SK-N-SH (cell line): ENCODE measurements at regions not wholly inside any gene's neighbourhood (a gene's known extent, or its start where the extent isn't known, plus 50 kb on each side); places are given as distances from the start of the nearest gene placed in this dataset.

Source experiments
- CTCF ChIA-PET: fragments of 300-600, 350-600 bp; formaldehyde crosslinking; extraction: SDS; loops from one replicate; lab custom pipeline; 2021; lab: Yijun Ruan, JAX
- POLR2A ChIA-PET: fragments of 350-600 bp; sonication (Branson Sonifier 250); formaldehyde crosslinking; extraction: SDS; loops from one replicate; lab custom pipeline; 2020; ENCODE audit warnings: antibody characterized with exemption, inconsistent platforms; lab: Yijun Ruan, JAX
- DNase-seq: peaks from one replicate; pipeline ENCODE4 v3.0.0; 2012
- H2AFZ ChIP-seq: fragments of 200-600 bp; sonication (generic); 2 replicates; pipeline ENCODE4 v1.8.1; 2016; ENCODE audit warnings: antibody characterized with exemption, mild to moderate bottlenecking, low read depth
- H3F3A ChIP-seq: fragments of 200-600 bp; sonication (generic); replicated peaks from 2 replicates; pipeline ENCODE3; 2016; ENCODE audit warnings: antibody characterized with exemption, mild to moderate bottlenecking; ENCODE audit not compliant: insufficient read depth
- H3K27ac ChIP-seq, 2 experiments: fragments of 200-500 bp in 1 of 2; fragments of 200-600 bp in 1 of 2; sonication (Bioruptor generic) in 1 of 2; sonication (generic), shearing (Covaris generic) in 1 of 2; 2 replicates each; pipeline versions ENCODE4 v1.5.1 to v1.6.1; 2014 to 2016; ENCODE audit warnings: low read depth in 2 of 2, inconsistent platforms in 1 of 2, low read length in 1 of 2, mild to moderate bottlenecking in 1 of 2, mixed read lengths in 1 of 2
- H3K27me3 ChIP-seq: fragments of 200-600 bp; sonication (generic), shearing (Covaris generic); 2 replicates; pipeline ENCODE4 v1.6.1; 2016; ENCODE audit warnings: mixed run types; ENCODE audit not compliant: insufficient read depth
- H3K36me3 ChIP-seq, 2 experiments: fragments of 200-500 bp in 1 of 2; fragments of 200-600 bp in 1 of 2; sonication (Bioruptor generic) in 1 of 2; sonication (generic) in 1 of 2; replicated peaks in 1 of 2; 2 replicates each; pipeline versions ENCODE3 to v1.5.1; 2014 to 2016; ENCODE audit warnings: low read length in 1 of 2, mild to moderate bottlenecking in 1 of 2; ENCODE audit not compliant: insufficient read depth in 2 of 2, control insufficient read depth in 1 of 2
- H3K4me1 ChIP-seq, 2 experiments: fragments of 200-500 bp in 1 of 2; fragments of 200-600 bp in 1 of 2; sonication (Bioruptor generic) in 1 of 2; sonication (generic), shearing (Covaris generic) in 1 of 2; 2 replicates each; pipeline versions ENCODE4 v1.5.1 to v1.6.1; 2014 to 2016; ENCODE audit warnings: low read depth in 1 of 2, low read length in 1 of 2, mixed run types in 1 of 2; ENCODE audit not compliant: insufficient read depth in 2 of 2, control insufficient read depth in 1 of 2
- H3K4me2 ChIP-seq: fragments of 200-600 bp; sonication (generic), shearing (Covaris generic); 2 replicates; pipeline ENCODE4 v1.6.1; 2017; ENCODE audit warnings: mixed run types
- H3K4me3 ChIP-seq, 2 experiments: fragments of 200-500 bp in 1 of 2; fragments of 200-600 bp in 1 of 2; sonication (Bioruptor generic) in 1 of 2; sonication (generic), shearing (Covaris generic) in 1 of 2; 2 replicates each; pipeline versions ENCODE4 v1.5.1 to v1.8.1; 2014 to 2016; ENCODE audit warnings: low read depth in 2 of 2, inconsistent platforms in 1 of 2, low read length in 1 of 2, mild to moderate bottlenecking in 1 of 2, mixed read lengths in 1 of 2, moderate library complexity in 1 of 2
- H3K79me2 ChIP-seq: fragments of 200-600 bp; sonication (generic); 2 replicates; pipeline ENCODE4 v1.8.1; 2017; ENCODE audit warnings: mild to moderate bottlenecking; ENCODE audit not compliant: insufficient read depth
- H3K9ac ChIP-seq: fragments of 200-600 bp; sonication (generic); 2 replicates; pipeline ENCODE4 v1.6.1; 2017; ENCODE audit warnings: mixed run types
- H3K9me2 ChIP-seq: fragments of 200-600 bp; sonication (generic); 2 replicates; pipeline ENCODE4 v1.6.1; 2017; ENCODE audit warnings: mixed run types
- H3K9me3 ChIP-seq: fragments of 200-600 bp; sonication (generic); 2 replicates; pipeline ENCODE4 v1.6.1; 2017; ENCODE audit warnings: mixed run types, mild to moderate bottlenecking, moderate library complexity
- H4K20me1 ChIP-seq: fragments of 200-600 bp; sonication (generic); 2 replicates; pipeline ENCODE4 v1.6.1; 2017; ENCODE audit warnings: mild to moderate bottlenecking, mixed run types; ENCODE audit not compliant: insufficient read depth
- CHD2 ChIP-seq: fragments of 150-350 bp; IDR thresholded peaks from 2 replicates; pipeline ENCODE4 v1.6.1; 2018; ENCODE audit warnings: low read length; ENCODE audit not compliant: partially characterized antibody
- ELF1 ChIP-seq: IDR thresholded peaks from 2 replicates; pipeline ENCODE4 v1.4.0; 2012
- EP300 ChIP-seq, 2 experiments: IDR thresholded peaks; 2 replicates each; pipeline versions ENCODE4 v1.4.0 to v1.6.1; 2012; ENCODE audit warnings: borderline replicate concordance in 1 of 2, low read depth in 1 of 2, low read length in 1 of 2
- FOXM1 ChIP-seq: IDR thresholded peaks from 2 replicates; pipeline ENCODE4 v1.4.0; 2012; ENCODE audit warnings: low read depth, mild to moderate bottlenecking
- GATA2 ChIP-seq: sonication (generic); formaldehyde crosslinking; IDR thresholded peaks from 2 replicates; pipeline ENCODE4 v1.5.0; 2020; ENCODE audit warnings: mild to moderate bottlenecking, missing genetic modification reagents
- MXI1 ChIP-seq: IDR thresholded peaks from 2 replicates; pipeline ENCODE4 v1.6.1; 2012; ENCODE audit warnings: mild to moderate bottlenecking, low read depth, low read length, improper control_type of control experiment
- NRF1 ChIP-seq: IDR thresholded peaks from 2 replicates; pipeline ENCODE4 v1.6.1; 2012; ENCODE audit warnings: low read depth, mild to moderate bottlenecking, low read length
- POLR2AphosphoS5 ChIP-seq: IDR thresholded peaks from 2 replicates; pipeline ENCODE4 v1.6.1; 2012; ENCODE audit warnings: low read depth, low read length
- RFX5 ChIP-seq: IDR thresholded peaks from 2 replicates; pipeline ENCODE4 v1.6.1; 2012; ENCODE audit warnings: mild to moderate bottlenecking, improper control_type of control experiment, low read length
- SIN3A ChIP-seq: IDR thresholded peaks from 2 replicates; pipeline ENCODE4 v1.6.1; 2012; ENCODE audit warnings: low read depth, mild to moderate bottlenecking, low read length, moderate library complexity, borderline replicate concordance
- SMC3 ChIP-seq: IDR thresholded peaks from 2 replicates; pipeline ENCODE4 v1.6.1; 2012; ENCODE audit warnings: low read depth, low read length, improper control_type of control experiment
- TCF12 ChIP-seq: IDR thresholded peaks from 2 replicates; pipeline ENCODE4 v1.4.0; 2012
- WGBS: methylation state at CpG from one replicate; pipeline ENCODE4 v1.1.6; 2017; ENCODE audit warnings: low lambda C conversion rate; 5-methylcytosine and 5-hydroxymethylcytosine counted together
- TF ChIP-seq, protein P1 (sequence below): fragments of 200-600 bp; sonication (generic); IDR thresholded peaks from 2 replicates; pipeline ENCODE4 v1.6.1; 2017; ENCODE audit warnings: antibody characterized with exemption, mild to moderate bottlenecking, moderate library complexity
- TF ChIP-seq, protein P2 (sequence below): IDR thresholded peaks from 2 replicates; pipeline ENCODE4; 2012
- TF ChIP-seq, protein P3 (sequence below): IDR thresholded peaks from 2 replicates; pipeline ENCODE4 v1.4.0; 2012; ENCODE audit warnings: low read depth, borderline replicate concordance
- TF ChIP-seq, protein P4 (sequence below): IDR thresholded peaks from 2 replicates; pipeline ENCODE4 v1.6.1; 2012; ENCODE audit warnings: mild to moderate bottlenecking, low read depth, low read length, moderate library complexity
- TF ChIP-seq, protein P5 (sequence below): IDR thresholded peaks from 2 replicates; pipeline ENCODE4 v1.4.0; 2012; ENCODE audit warnings: low read depth

DNA sequence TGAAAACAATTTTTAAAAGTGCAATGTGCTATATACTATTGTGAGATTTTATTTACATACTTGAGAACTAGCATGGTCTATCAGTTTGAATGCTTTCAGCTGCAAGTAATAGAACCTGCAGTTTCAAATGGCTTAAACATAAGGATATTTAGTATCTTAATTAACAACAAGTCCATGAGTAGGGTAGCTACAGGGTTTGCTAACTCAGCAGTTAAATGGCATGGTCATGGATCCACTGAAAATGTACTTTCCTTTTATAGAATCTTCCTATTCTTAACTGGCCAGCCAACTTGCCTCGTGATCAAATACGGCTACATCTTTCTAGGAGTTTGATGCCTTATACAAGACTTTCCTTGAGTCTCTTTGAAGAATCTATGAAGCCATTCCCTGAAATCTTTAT is 452.8 kb upstream of the SEMA6A start:
- H2AFZ ChIP-seq: no peak overlapping the region
- DNase-seq: no peak
- H3K4me2 ChIP-seq: no peak overlapping the region

More for the DNA sequence above, 452.8 kb upstream of the SEMA6A start:
- H3K9me2 ChIP-seq: no peaks in the 10 kb centered on the region
- H3K27ac ChIP-seq: no peak overlapping the region
- 64% methylated on average over 2 of the region's 2 CpGs for WGBS
- H4K20me1 ChIP-seq: no peaks in the 10 kb centered on the region
- H3K4me1 ChIP-seq: no peaks in the 10 kb centered on the region
- no peaks in the 10 kb centered on the region for H3K9me3 ChIP-seq
- no peaks in the 10 kb centered on the region for H3K27me3 ChIP-seq
- CTCF ChIA-PET: no interaction called here
- H3K9ac ChIP-seq: no peak overlapping the region
- POLR2A ChIA-PET: no interaction called here
- no peaks in the 10 kb centered on the region for H3K79me2 ChIP-seq
- H3K36me3 ChIP-seq: no peaks in the 10 kb centered on the region
- TF ChIP-seq, protein P1, sequence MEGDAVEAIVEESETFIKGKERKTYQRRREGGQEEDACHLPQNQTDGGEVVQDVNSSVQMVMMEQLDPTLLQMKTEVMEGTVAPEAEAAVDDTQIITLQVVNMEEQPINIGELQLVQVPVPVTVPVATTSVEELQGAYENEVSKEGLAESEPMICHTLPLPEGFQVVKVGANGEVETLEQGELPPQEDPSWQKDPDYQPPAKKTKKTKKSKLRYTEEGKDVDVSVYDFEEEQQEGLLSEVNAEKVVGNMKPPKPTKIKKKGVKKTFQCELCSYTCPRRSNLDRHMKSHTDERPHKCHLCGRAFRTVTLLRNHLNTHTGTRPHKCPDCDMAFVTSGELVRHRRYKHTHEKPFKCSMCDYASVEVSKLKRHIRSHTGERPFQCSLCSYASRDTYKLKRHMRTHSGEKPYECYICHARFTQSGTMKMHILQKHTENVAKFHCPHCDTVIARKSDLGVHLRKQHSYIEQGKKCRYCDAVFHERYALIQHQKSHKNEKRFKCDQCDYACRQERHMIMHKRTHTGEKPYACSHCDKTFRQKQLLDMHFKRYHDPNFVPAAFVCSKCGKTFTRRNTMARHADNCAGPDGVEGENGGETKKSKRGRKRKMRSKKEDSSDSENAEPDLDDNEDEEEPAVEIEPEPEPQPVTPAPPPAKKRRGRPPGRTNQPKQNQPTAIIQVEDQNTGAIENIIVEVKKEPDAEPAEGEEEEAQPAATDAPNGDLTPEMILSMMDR: no peak
- no peak for TF ChIP-seq NRF1
- TF ChIP-seq CHD2: no peak
- TF ChIP-seq, protein P2, sequence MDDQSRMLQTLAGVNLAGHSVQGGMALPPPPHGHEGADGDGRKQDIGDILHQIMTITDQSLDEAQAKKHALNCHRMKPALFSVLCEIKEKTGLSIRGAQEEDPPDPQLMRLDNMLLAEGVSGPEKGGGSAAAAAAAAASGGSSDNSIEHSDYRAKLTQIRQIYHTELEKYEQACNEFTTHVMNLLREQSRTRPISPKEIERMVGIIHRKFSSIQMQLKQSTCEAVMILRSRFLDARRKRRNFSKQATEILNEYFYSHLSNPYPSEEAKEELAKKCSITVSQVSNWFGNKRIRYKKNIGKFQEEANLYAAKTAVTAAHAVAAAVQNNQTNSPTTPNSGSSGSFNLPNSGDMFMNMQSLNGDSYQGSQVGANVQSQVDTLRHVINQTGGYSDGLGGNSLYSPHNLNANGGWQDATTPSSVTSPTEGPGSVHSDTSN: no peak
- TF ChIP-seq, protein P3, sequence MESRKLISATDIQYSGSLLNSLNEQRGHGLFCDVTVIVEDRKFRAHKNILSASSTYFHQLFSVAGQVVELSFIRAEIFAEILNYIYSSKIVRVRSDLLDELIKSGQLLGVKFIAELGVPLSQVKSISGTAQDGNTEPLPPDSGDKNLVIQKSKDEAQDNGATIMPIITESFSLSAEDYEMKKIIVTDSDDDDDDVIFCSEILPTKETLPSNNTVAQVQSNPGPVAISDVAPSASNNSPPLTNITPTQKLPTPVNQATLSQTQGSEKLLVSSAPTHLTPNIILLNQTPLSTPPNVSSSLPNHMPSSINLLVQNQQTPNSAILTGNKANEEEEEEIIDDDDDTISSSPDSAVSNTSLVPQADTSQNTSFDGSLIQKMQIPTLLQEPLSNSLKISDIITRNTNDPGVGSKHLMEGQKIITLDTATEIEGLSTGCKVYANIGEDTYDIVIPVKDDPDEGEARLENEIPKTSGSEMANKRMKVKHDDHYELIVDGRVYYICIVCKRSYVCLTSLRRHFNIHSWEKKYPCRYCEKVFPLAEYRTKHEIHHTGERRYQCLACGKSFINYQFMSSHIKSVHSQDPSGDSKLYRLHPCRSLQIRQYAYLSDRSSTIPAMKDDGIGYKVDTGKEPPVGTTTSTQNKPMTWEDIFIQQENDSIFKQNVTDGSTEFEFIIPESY: no peak
- no peak for TF ChIP-seq POLR2AphosphoS5
- no peak for TF ChIP-seq EP300 (IDR thresholded peaks at IDR 0.05; ENCODE audit: borderline replicate concordance in 1 of 2, low read depth in 1 of 2, low read length in 1 of 2)
- no peak for TF ChIP-seq GATA2 (CRISPR knock-in tag)
- TF ChIP-seq, protein P4, sequence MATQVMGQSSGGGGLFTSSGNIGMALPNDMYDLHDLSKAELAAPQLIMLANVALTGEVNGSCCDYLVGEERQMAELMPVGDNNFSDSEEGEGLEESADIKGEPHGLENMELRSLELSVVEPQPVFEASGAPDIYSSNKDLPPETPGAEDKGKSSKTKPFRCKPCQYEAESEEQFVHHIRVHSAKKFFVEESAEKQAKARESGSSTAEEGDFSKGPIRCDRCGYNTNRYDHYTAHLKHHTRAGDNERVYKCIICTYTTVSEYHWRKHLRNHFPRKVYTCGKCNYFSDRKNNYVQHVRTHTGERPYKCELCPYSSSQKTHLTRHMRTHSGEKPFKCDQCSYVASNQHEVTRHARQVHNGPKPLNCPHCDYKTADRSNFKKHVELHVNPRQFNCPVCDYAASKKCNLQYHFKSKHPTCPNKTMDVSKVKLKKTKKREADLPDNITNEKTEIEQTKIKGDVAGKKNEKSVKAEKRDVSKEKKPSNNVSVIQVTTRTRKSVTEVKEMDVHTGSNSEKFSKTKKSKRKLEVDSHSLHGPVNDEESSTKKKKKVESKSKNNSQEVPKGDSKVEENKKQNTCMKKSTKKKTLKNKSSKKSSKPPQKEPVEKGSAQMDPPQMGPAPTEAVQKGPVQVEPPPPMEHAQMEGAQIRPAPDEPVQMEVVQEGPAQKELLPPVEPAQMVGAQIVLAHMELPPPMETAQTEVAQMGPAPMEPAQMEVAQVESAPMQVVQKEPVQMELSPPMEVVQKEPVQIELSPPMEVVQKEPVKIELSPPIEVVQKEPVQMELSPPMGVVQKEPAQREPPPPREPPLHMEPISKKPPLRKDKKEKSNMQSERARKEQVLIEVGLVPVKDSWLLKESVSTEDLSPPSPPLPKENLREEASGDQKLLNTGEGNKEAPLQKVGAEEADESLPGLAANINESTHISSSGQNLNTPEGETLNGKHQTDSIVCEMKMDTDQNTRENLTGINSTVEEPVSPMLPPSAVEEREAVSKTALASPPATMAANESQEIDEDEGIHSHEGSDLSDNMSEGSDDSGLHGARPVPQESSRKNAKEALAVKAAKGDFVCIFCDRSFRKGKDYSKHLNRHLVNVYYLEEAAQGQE: no peak
- TF ChIP-seq RFX5: no peak
- no peak for TF ChIP-seq ELF1
- TF ChIP-seq FOXM1: no peak
- TF ChIP-seq MXI1: no peak
- TF ChIP-seq SMC3: no peak
- no peak for TF ChIP-seq SIN3A
- TF ChIP-seq, protein P5, sequence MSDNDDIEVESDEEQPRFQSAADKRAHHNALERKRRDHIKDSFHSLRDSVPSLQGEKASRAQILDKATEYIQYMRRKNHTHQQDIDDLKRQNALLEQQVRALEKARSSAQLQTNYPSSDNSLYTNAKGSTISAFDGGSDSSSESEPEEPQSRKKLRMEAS: no peak
- TF ChIP-seq TCF12: no peak
- no peak overlapping the region for H3K4me3 ChIP-seq
- H3F3A ChIP-seq: no peaks in the 10 kb centered on the region
